ENCODE measurements at regions not wholly inside any gene's neighbourhood (a gene's known extent, or its start where the extent isn't known, plus 50 kb on each side); places are given as distances from the start of the nearest gene placed in this dataset.
A peak's percentile ranks its signal among the peaks of the same experiment; 100 is the strongest.
"Not testable (repeated sequence)": the region's sequence is repeated elsewhere in the genome, so short reads cannot be mapped to it uniquely, and the experiment has no call there.

DNA sequence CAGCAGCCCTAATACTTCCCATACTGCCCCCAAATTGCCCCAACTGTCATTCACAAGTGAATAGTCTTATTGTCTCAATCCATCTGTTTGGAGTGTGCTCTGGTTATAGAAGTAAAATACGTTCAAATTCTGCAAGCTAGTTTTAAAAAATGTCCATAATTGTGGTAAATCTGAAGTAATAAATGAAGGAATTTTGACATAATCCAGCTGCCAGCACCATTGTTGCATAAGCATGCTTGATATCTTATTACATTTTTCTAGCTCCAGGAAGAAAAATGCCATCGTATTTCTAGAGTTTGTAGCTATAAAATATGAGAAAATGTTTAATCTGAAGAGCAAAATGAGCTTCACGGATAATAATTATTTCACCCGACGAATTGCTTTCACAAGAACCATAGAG lies 664.7 kb downstream of the RFPL4B start:
- DNase-seq (ENCODE audit: low read depth in 2 of 3, low spot score in 2 of 3) = no peak

DNA sequence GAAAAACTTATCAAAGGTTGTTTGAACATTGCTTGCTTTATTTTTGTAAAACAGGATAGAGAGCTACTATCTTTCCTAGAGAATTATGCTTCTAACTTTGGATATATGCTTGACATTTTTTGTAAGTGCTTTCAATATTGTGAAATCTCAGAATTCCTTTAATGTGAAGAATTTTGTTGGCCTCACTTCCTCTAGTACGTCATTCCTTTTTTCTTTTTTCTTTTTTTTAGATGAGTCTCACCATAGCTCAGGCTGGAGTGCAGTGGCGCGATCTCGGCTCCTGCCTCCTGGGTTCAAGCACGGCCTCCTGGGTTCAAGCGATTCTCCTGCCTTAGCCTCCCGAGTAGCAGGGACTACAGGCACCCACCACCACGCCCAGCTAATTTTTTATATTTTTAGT lies 668.1 kb downstream of the RFPL4B start:
- DNase-seq (ENCODE audit: low read depth in 2 of 3, low spot score in 2 of 3) = no peak

DNA sequence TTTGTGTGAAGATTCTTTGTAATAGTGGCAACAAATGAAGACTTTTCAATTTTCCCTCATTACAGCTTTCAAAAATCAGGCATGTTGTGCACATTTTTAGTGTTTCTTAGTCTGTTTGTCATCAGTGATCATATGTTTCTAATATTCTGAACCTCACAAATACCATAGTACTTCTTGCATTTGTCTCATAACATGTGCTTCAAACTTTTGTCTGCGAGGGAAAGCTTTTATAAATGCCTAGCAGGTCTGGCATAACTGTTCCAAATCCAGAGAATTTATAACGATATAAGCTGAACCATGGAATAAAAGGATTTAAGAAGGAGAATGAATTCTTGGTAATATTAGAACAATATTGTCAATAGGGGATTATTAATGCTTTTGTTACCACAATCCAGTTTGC lies 670.2 kb downstream of the RFPL4B start:
- no peak for DNase-seq (ENCODE audit: low read depth in 2 of 3, low spot score in 2 of 3)

DNA sequence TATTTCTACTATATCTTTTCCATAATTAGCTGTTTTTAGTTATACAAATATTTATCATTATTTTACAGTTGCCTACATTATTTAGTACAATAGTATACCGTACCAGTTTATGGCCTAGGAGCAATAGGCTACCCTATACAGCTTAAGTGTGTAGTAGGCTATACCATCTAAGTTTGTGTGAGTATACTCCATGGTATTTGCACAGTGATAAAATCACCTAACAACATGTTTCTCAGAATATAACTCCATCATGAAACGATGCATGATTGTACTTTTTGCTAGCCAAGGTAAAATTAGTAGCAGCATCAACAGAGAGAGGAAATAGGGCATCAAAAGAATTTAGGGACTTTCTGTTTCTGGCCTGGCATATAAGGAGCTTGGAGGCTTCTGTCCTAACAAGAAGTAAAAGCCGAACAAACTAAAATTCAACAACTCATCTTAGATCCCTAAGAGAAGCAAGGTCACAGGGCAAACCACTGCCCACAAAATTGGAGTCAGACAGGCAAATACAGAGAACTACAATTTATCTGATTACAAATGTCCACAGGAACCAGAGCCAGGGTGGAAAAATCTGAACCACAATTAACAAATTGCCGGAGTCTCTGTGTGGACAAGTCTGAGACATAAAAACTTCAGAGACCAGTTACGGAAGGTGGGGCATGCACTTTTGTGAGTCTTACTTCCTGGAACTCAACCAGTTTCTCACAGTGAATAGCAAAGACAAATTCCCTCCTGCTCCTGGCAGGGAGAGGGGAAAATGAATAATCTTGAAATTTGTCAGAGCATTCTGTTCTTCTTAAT lies 671.4 kb downstream of the RFPL4B start:
- DNase-seq (ENCODE audit: low read depth in 2 of 3, low spot score in 2 of 3) = no peak

DNA sequence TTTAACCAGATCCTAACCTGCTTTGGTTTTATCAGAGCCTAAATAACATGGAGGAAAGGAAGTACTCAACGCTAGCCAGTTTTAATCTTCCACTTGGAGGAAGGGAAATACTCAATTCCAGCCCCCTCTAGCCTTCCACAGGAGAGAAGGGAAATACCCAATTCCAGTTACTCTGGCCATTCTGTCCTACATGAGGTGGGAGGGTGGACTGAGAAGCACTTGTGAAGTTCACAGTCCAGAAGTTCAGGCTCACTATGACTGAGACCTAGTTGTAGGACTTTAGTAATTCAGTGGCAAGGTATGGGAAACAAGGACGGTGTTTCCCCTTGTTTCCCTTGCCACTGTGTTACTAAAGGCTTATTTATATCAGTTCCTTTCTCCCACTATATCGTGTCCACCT lies 672.0 kb downstream of the RFPL4B start:
- DNase-seq (ENCODE audit: low read depth in 2 of 3, low spot score in 2 of 3) = no peak

DNA sequence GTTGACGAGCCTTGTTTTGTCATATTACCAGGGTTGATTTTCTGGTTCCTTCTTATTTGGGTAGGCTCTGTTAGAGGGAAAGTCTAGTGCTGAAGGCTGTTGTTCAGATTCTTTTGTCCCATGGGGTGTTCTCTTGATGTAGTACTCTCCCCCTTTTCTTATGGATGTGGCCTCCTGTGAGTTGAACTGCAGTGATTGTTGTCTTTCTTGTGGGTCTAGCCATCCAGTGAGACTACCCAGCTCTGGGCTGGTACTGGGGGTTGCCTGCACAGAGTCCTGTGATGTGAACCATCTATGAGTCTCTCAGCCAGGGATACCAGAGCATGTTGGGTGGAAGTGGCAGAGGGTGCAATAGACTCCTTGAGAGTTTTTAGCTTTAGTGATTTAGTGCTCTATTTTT lies 680.6 kb downstream of the RFPL4B start:
- no peak for DNase-seq (ENCODE audit: low read depth in 2 of 3, low spot score in 2 of 3)

DNA sequence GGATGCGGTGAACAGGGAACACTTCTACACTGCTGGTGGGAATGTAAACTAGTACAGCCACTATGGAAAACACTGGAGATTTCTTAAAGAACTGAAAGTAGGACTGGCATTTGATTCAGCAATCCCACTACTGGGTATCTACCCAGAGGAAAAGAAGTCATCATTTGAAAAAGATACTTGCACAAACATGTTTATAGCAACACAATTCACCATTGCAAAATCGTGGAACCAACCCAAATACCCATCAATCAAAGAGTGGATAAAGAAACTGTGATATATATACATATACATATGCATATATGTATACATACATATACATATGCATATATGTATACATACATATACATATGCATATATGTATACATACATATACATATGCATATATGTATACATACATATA lies 682.0 kb downstream of the RFPL4B start:
- DNase-seq (ENCODE audit: low read depth in 2 of 3, low spot score in 2 of 3) = not testable (repeated sequence)

DNA sequence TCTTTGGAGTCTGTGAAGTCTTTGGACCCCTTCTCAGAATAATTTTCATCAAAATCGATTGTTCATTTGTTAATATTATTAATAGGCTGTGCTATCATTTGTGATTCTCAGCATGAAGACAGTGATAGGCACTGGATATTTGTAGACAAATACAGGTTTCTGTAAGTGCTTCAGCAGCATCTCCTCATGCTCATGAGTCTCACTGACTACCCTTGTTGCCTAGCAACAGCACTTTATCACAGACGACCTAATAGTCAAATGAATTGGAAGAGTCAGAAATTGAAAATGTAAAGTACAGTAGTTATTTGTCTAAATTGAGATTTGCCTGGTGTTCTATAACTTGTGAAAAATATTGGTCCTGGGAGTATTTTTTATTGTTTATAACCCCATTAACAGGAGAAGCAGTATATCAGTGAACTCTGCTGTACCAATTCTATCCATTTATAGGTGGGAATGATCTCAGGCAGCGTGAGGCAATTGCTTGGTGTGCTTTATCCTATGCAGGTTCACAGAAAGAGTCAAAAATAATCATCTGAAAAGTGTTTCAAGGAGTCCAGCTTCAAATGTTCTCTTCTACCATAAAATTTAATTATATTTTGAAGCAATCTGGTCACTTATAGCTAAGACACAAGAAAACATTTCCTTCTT lies 684.6 kb downstream of the RFPL4B start:
- no peak for DNase-seq (ENCODE audit: low read depth in 2 of 3, low spot score in 2 of 3)

DNA sequence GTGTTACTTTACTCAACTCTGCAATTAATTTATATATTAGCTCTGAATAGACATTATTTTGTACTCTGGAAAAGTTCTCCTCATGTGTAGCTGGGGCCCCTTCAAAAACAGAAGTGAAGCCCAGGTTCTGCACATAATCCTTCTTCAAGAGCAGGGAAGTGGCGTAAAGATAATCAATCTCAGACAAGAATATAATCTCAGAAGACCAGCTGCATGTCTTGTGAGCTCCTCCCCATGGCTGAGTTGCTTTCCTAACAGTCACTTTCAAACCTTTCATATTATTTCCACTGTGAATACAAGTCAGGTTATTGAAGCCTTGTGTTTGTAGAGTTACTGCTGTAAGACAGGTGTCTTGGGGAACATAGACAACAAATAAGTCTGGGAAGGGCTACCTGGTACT lies 691.9 kb downstream of the RFPL4B start:
- DNase-seq (ENCODE audit: low read depth in 2 of 3, low spot score in 2 of 3) = peak in 1 of 3 donors; percentile 16

DNA sequence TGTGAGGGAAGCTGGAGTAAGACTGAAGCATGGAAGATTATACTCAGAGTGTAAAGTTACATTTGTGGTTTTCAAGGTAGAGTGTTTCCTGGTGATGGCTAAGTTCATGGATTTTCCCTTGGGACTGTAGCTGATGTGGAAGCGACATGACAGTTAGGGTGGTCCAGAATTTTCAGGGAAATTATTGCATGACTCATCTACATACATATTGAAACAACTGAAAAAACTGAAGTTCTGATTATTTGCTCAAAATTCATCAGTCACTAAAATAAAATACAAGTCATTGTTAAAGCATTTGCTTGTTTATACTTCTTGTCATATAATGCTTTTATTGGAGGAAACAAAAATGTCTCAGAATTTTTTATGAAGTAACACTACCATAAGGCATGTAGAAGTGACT lies 700.0 kb downstream of the RFPL4B start:
- DNase-seq (ENCODE audit: low read depth in 2 of 3, low spot score in 2 of 3) = no peak

DNA sequence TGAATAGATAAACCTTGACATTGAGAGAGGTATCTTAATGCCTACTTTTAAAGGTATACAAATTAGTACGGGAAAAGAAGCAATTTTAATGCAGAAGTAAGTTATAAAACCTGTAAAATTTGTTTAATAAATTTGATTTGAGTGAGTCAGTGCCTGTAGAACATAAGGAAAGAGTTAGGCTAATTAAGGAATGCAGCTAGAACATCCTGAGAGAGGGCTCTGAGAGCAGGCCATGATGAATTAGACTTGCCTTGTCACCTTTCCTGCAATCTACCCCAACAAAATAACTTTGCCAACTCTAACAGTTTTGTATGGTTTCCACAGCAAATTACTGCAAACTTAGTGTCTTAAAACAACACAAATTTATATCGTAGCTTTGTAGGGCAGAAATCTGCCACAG lies 700.8 kb downstream of the RFPL4B start:
- no peak for DNase-seq (ENCODE audit: low read depth in 2 of 3, low spot score in 2 of 3)

DNA sequence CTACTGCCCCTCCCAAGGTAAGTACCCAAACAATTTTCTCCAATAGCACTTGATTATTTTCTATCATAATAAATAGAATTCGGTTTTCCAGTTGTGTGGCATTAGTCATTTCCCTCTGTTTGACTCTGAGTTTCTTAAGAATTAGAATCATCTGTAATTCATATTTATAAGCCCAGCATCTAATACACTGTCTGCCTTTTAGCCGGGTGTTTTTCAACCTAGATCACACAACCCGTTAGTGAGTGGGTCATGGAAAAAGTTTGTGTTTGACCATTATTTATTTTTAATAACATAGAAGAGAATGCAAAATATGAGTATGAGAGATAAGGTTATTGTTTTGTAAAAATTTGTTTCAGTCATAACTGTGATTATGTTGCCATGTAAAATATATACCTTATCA lies 701.6 kb downstream of the RFPL4B start:
- no peak for DNase-seq (ENCODE audit: low read depth in 2 of 3, low spot score in 2 of 3)

DNA sequence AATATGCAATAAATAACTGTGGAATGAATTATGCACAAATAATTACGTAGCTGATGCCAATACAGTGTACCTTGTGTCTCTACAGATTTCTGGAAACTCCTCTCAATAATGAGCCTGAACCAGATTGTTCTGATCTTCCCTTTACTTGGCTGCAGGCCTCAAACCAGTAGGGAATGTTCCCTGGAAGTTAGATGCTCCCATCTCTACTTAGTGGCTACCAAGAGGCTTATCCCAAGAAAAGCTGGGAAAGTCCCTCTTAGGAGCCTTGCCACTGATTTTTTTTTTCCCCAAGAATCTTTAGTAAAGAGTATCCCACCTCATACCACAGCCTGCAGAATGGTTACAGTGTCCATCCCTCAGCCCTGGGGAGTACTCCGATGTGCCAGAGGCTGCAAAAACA lies 702.1 kb downstream of the RFPL4B start:
- DNase-seq (ENCODE audit: low read depth in 2 of 3, low spot score in 2 of 3) = no peak

DNA sequence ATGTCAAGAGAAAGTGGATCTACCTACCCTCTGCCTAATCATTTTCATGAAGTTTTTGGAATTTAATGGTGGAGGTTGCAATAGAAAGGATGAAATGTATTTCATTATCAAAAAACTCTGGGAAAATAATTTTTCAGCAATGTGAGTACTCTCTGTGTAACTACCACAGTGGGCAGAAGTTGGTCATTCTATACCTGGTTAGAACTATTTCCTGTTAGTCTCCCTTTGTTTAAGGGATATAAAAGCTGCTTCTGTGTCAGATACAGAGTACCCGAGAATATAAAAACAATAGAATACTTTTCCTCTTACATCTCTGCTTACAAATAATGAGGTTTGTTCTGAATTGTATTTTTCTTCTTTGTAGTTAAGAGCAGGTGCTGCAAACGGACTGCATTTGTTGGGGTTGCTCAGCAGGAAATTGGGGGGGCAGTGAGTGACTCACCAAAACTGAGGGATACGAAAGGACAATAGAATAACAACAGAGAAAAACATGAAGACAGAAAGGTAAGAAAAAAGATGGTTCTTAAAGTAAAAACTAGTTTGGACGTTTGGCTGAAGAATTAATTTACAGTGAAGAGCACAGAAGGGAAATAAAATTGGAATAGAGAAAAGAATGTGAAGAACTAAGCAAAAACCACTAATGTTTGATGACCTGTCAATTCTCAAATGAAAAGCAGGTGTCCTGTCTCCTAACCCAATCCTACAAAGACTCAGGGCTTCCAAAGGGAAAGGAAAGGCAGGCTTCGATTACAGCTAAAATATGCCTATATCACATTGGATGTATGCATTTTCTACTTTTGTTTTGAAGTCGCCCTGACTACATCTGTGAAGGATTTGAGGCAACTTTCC lies 703.1 kb downstream of the RFPL4B start:
- DNase-seq (ENCODE audit: low read depth in 2 of 3, low spot score in 2 of 3) = peak in 2 of 3 donors; percentile 70 to 77

DNA sequence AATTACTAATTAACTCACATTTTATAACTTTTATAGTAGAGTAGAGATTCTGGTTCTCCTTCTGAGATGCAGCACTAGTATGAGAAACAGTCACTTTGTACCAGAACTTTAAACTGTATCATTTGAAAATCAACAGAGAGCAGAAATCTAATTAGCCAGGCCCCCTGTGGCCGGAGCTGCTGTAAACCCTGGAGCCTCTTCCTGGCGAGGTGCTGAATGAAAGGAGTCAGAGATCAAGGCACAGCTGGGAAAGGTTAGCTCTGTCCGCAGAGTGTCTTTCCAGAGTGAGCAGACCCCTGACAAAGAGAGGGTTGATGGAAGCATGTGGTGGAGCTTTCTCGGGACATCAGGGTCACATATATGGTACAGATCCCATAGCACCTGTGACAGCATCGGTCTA lies 703.8 kb downstream of the RFPL4B start:
- no peak for DNase-seq (ENCODE audit: low read depth in 2 of 3, low spot score in 2 of 3)

DNA sequence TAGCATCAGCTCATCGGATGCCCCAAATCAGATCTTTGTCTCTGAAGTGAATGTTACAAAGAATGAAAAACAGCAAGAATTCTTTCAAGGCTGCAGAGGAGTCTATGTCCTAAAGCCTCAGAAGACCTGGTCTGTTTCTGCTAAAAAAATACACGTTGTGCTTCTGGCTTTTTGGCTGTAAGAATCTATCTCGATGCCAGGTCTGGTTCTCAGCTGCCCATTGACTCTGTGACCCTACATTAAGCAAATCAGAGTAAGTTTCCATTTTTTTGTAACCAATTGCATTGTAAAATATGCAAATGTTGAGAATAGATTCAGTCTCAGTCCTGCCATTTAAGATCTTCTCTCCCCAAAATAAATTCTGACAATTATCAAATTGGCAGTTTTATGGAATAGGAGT lies 705.4 kb downstream of the RFPL4B start:
- no peak for DNase-seq (ENCODE audit: low read depth in 2 of 3, low spot score in 2 of 3)

DNA sequence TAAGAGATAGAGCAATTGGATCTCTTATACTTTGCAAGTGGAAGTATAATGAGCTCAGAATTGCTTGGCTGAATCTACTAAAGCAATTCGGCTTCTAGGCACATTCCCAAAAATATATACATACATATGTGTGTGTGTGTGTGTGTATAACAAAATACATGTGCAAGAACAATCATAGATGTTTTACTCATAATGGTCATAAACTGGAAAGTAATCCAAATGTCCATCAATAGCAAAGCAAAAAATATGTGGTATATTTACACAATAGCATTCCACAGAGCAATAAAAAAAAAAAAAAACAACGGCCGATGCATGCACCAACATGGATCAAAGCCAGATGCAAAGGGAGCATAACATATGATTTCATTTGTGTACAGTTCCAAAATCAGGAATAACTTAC lies 707.9 kb downstream of the RFPL4B start:
- DNase-seq (ENCODE audit: low read depth in 2 of 3, low spot score in 2 of 3) = no peak

DNA sequence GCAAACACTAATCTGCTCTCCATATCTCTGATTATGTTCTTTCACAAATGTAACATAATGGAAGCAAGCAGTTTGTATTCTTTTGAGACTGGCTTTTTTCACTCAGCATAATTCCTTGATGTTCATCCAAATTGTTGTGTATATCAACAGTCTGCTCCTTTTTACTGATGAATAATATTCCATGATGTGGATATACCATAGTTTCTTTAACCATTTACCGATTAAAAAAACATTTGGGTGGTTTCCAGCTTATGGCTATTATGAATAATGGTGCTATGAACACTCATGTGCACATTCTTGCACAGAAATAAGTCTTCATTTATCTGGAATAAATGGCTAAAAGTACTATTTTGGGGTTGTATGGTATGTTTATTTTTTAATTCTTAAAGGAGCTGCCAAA lies 708.9 kb downstream of the RFPL4B start:
- DNase-seq (ENCODE audit: low read depth in 2 of 3, low spot score in 2 of 3) = no peak

DNA sequence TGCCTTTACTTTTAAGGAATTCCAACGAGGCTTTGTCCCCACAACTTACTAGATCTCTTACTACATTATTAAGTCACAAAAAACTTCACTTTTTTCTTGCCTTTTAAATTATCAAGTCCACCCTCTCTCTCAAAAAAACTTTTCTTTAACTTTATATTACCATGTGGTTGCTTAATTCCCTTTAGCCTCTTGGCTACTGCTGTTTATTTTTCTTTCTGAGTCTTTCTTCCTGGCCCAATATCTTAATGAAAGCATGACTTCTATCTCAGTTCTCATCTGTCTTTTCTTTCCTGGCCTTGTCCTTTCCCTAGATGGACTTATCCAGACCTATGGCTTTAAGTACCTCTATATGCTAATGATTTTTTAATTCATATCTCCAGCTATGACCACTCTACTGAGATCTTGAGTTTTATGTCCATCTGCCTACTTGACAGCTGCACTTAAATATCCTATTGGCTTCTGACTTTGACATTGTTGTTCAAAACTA lies 710.5 kb downstream of the RFPL4B start:
- no peak for DNase-seq (ENCODE audit: low read depth in 2 of 3, low spot score in 2 of 3)

DNA sequence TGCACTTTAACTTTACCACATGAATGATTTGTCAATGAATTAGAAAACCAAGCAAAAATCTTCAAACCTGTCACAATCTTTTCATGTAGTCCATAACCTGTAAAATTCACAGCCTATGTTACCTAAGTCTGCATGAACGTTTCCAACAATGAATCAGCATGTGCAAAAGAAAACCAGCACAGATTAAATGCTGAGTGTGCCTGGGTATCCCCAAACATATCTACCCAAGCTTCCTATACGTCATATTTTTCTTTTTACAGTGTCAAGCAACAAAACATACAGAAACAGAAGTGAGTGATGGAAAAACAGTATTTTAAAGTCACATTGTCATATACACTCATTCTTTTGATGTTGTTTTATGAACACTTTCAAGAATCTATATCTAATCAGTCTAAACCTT lies 713.5 kb downstream of the RFPL4B start:
- DNase-seq (ENCODE audit: low read depth in 2 of 3, low spot score in 2 of 3) = no peak

DNA sequence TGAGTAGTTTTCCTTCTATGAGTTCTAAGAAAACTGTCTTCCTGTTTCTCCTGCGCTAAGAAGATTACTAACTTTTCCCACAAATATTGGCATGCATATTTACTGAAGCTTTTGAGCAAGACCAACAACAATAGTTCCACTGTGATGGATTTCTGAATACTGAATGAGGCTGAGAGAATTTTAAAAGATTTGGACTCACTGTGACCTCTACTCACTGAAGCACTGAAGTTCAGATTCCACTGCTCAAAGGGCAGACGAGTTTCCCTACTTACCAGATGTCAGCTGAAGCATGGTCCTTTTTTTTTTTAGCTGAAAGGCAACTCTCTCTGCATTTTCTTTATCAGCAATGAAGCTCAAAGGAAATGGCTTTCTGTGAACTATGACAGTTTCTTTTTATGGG lies 718.5 kb downstream of the RFPL4B start:
- no peak for DNase-seq (ENCODE audit: low read depth in 2 of 3, low spot score in 2 of 3)
